NOMO-1 treated with DMSO at 0.1 percent for 48 hours (cell line): ENCODE measurements at regions not wholly inside any gene's neighbourhood (a gene's known extent, or its start where the extent isn't known, plus 50 kb on each side); places are given as distances from the start of the nearest gene placed in this dataset.
"Not testable (repeated sequence)": the region's sequence is repeated elsewhere in the genome, so short reads cannot be mapped to it uniquely, and the experiment has no call there.

ENCODE experiments used
- DNase-seq: peaks from one replicate; lab custom pipeline; 2025; ENCODE audit not compliant: unreplicated experiment; lab: John Stamatoyannopoulos, UW

DNA sequence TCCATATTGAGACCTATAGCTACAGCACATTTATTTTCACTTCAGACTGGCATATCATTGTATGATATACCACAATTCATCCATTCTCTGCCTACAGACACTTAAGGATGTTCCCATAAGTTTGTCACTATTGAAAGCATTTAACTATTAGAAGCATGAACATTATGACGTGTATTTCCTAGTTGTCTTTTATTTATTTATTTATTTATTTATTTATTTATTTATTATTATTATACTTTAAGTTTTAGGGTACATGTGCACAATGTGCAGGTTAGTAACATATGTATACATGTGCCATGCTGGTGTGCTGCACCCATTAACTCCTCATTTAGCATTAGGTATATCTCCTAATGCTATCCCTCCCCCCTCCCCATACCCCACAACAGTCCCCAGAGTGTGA, 448.0 kb downstream of the TMEM232 start:
- not testable (repeated sequence) for DNase-seq

DNA sequence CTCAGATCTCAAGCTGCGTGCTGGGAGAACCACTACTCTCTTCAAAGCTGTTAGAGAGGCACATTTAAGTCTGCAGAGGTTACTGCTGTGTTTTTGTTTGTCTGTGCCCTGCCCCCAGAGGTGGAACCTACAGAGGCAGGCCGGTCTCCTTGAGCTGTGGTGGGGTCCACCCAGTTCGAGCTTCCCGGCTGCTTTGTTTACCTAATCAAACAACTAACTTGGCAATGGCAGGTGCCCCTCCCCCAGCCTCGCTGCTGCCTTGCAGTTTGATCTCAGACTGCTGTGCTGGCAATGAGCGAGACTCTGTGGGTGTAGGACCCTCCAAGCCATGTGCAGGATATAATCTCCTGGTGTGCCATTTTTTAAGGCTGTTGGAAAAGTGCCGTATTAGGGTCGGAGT, 442.4 kb downstream of the TMEM232 start:
- not testable (repeated sequence) for DNase-seq

DNA sequence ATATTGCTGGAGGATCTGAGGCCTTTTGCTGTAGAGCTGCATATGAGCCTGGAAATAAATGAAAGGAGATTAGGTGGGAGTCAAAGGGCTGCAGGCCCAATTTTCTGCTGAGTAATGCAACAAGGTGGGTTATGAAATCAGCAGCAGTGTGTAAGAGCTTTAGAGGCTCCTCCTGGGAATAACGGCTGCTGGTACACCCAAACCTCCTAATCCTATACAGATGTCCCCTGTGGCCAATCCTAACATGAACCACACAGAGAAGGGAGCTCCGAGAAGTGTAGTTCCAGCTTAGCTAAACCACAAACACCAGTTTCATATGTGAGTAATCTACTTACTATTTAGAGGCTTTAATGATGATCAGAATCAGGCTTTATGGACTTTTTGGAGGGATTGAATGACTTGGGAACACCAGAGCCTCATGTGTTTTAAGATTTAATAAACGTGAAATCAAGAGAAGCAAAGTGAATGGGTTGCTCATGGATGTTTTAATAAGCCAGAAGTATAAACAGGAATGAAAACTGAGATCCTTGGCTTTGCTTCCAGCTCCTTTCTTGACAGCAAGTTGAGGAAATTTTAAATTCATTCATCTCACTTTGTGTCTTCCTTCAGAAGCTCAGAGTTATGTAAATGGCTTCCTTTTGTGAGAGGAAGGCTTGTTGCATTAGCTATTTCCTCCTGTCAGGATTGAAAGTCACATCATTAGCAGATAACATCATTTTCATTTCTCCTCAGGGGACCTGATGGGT, 437.5 kb downstream of the TMEM232 start:
- no peak for DNase-seq

- no peak for DNase-seq
Measured at GRCh38 chr5:110289512-110289810, 437.0 kb downstream of the TMEM232 start.

DNA sequence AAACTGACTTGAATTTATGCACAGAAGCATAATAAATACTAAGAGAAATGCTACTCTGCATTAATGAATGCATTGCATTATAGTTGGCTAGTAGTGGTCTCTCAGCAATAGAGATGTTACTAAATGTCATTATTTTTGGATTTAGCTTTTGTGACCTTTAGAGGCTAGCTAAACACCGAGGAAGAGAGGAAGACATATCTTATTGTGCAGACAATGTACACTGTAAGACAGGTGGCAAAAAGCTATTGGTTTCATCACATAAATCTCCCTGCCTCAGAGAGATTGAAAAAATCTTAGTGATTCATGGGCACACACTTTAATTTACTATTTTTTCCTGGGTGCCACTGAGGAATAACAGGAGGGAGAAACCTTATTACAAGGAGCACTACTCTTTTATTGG, 435.9 kb downstream of the TMEM232 start:
- no peak for DNase-seq

GRCh38 chr5:110294281-110294680, 432.2 kb downstream of the TMEM232 start:
- no peak for DNase-seq

- DNase-seq = no peak
Measured at GRCh38 chr5:110297152-110297670, 429.3 kb downstream of the TMEM232 start.

DNA sequence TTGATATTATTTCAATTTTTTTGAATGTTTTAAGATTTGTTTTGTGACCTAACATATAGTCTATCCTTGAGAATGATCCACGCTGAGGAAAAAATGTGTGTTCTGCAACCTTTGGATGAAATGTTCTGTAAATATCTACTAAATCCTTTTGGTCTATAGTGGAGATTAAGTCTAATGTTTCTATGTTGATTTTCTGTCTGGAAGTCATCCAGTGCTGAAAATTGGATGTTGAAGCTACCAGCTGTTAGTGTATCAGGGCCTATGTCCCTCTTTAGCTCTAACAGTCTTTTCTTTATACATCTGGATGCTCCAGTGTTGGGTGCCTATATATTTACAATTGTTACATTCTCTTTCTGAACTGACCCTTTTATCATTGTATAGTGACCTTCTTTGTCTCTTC, 422.3 kb downstream of the TMEM232 start:
- no peak for DNase-seq

DNA sequence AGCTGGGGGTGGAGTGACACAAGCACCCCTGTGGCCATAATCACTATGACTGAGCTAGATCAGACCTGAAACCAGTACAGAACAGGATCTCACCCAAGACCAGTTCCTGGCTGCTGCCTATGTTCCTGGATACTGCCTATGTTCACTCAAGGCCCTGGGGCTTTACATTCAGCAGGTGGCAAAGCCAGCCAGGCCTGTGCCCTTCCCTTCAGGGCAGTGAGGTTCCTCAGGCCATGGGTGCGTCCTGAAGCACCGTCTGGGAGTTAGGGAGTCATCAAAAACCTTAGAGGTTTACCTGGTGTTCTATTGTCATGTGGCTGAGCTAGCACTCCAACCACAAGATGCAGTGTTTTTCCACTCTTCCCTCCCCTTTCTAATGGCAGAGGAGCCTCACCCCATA, 419.8 kb downstream of the TMEM232 start:
- DNase-seq = no peak

DNA sequence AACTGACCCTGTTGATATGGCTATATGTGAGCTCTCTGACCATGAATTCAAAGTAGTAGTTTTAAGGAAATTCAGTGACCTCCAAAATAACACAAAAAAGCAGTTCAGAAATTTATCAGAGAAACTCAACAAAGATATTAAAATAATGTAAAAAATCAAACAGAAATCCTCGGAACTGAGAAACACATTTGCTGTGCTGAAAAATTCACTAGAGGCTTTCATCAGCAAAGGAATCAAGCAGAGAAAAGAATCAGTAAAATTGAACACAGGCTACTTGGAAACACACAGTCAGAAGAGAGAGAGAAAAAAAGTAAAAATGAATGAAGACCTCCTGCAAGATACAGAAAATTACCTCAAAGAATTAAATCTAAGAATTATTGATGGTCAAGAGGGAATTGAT, 417.2 kb downstream of the TMEM232 start:
- no peak for DNase-seq

- not testable (repeated sequence) for DNase-seq
Measured at GRCh38 chr5:110316566-110316965, 409.9 kb downstream of the TMEM232 start.

GRCh38 chr5:110321117-110321516, 405.4 kb downstream of the TMEM232 start:
- DNase-seq = no peak

DNA sequence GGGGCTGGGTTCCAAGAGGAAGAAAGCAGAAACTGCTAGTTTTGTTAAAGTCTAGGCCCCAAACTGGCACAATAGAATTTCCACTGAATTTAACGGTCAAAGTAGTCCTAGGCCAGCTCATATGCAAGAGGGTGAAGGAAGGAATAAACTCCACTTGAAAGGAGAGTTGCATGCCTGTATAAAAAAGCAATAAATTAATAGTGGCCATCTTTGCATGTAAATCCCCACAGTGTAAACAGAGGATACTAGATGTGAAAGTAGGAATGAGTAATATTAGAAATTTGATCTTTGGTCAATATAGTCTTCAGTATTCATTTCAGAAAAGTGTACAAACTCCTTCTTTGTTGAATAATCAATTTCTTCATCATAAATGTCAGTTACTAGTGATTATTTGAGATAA, 403.1 kb downstream of the TMEM232 start:
- DNase-seq = no peak

DNA sequence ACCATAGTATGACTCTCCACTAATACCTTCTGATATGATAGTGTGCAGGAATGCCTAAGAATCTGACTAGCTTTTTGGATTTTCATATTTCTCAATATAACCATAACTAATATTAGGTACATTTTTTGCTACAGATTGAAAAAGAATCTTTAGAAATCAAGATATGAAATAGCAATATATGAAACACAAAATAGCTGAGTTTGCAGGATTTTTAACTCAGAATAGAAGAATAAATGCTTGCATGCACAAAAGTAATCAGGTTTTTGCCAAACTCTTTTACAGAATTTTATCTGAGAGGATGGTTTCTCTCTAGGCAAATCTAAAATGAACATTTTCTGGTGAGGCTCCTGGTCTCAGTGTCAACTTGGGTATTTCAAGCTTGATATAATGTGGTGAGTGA, 402.6 kb downstream of the TMEM232 start:
- DNase-seq = no peak

DNA sequence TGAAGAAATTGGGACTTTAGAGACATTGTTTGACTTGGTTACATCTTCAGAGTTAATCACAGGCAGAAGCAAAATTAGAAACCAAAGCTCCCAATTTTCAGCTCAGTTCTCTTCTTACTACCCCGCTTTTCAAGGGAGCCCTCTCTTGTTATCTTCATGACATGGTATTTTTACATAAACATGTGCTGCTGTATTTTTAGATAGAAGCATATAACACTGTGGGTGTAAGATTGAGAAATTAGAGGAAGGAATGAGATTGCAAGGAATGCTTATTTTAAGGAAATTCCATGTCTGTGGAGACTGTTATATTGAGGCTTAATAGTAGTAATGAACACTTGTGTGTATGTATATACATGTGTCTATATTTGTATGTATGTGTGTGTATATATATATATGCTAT, 401.6 kb downstream of the TMEM232 start:
- no peak for DNase-seq

DNA sequence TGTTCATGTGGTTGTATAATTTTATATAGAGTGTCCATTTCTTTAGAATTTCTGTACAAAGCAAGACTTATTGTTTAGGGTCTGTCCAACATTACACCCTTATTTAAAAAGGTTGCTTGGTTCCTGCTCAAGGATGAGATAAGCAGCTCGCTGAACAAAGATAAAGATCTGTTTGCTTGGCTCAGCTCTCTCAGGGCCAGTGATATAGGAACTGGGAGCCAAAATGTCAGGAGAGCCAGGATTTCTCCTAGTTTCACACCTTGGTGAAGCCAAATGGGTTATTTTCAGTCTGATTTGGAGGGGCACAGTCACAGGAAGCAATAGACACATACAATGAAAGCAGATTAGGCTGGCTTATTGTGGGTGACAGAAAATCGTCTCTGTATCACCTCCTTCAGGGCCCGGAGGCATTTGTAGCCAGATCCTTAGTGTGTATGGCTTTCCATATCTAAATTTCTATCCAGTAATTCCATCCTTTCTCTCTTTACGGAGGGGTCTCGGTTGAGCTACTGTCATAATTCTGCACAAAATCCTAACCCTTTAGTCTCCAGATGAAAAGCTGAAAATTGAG, 396.4 kb downstream of the TMEM232 start:
- DNase-seq = no peak

- DNase-seq = no peak
Measured at GRCh38 chr5:110333384-110333783, 393.1 kb downstream of the TMEM232 start.

- no peak for DNase-seq
Measured at GRCh38 chr5:110335361-110336066, 391.0 kb downstream of the TMEM232 start.

GRCh38 chr5:110338341-110339083, 388.0 kb downstream of the TMEM232 start:
- DNase-seq = no peak

GRCh38 chr5:110339399-110339798, 387.1 kb downstream of the TMEM232 start:
- DNase-seq = no peak

- DNase-seq = no peak
Measured at GRCh38 chr5:110341836-110342235, 384.6 kb downstream of the TMEM232 start.

DNA sequence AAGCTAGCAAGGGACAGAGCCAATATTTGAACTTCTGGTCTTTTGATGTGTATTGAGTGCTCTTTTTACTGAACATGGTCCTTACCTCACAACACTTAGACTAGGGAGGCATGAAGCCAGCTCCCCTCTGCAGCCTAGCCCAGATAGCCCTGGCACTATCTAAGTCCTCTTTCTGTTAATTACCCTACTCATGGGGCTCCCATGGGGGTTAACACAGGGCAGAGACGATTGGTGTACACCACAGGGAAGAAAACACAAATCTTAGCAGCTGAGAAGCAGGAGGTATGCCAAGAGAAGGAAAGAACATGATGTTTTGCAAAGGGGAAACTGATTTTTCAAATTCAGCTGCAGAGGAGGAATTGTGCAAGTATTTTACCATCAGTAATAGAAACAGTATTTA, 383.8 kb downstream of the TMEM232 start:
- DNase-seq = no peak
